B cell (primary cell): ENCODE measurements at regions not wholly inside any gene's neighbourhood (a gene's known extent, or its start where the extent isn't known, plus 50 kb on each side); places are given as distances from the start of the nearest gene placed in this dataset.

Source experiments
- CTCF ChIP-seq: fragments of 200-600 bp; IDR thresholded peaks from one replicate; pipeline ENCODE4 v1.8.0; 2022; ENCODE audit warnings: antibody characterized with exemption, mild to moderate bottlenecking
- EZH2 ChIP-seq: IDR thresholded peaks from 2 replicates; pipeline ENCODE4 v1.6.1; 2012; ENCODE audit warnings: borderline replicate concordance, low read depth, mild to moderate bottlenecking, moderate library complexity, low read length; ENCODE audit not compliant: insufficient read depth, poor library complexity, severe bottlenecking

GRCh38 chr10:130254243-130254642 is 118.1 kb downstream of the GLRX3 start:
- TF ChIP-seq CTCF (no peak), EZH2 (no peak)
